ENCODE measurements at regions not wholly inside any gene's neighbourhood (a gene's known extent, or its start where the extent isn't known, plus 50 kb on each side); places are given as distances from the start of the nearest gene placed in this dataset.

GRCh38 chr18:10353791-10354190 lies 100.6 kb upstream of the APCDD1 start:
- no peak for TF ChIP-seq CTCF (IDR thresholded peaks at IDR 0.05; ENCODE audit: poor library complexity)
- TF ChIP-seq EZH2phosphoT487 (IDR thresholded peaks at IDR 0.05; ENCODE audit: low read depth, severe bottlenecking, unreplicated experiment), result no peak

All from hepatocyte (in vitro differentiated cells).